Adrenal gland (tissue), 5 donors: ENCODE measurements at regions not wholly inside any gene's neighbourhood (a gene's known extent, or its start where the extent isn't known, plus 50 kb on each side); places are given as distances from the start of the nearest gene placed in this dataset.

Experiments used
- CTCF ChIP-seq, 6 experiments: fragments of 450-650 bp in 4 of 6; fragments of 200-600 bp in 2 of 6; sonication (generic) in 1 of 6; IDR thresholded peaks; 1 replicate in 5 of 6; 2 replicates in 1 of 6; pipeline versions ENCODE4 v1.5.1 to v1.8.0; 2016 to 2021; ENCODE audit warnings: antibody characterized with exemption in 6 of 6, mild to moderate bottlenecking in 2 of 6, moderate library complexity in 1 of 6
- POLR2A ChIP-seq, 2 donors: fragments of 450-650 bp; IDR thresholded peaks; one replicate each; pipeline ENCODE4 v1.6.1; 2017; ENCODE audit warnings: antibody characterized with exemption in 2 of 2, mild to moderate bottlenecking in 2 of 2, moderate library complexity in 1 of 2
- donor health status: DM: no; HTN: no; CAD: no.

- TF ChIP-seq POLR2A (IDR thresholded peaks at IDR 0.05) (no peak), CTCF (IDR thresholded peaks at IDR 0.05) (no peak)
Measured at GRCh38 chr5:53350368-53350767, 130.1 kb upstream of the FST start.
